ENCODE measurements at regions not wholly inside any gene's neighbourhood (a gene's known extent, or its start where the extent isn't known, plus 50 kb on each side); places are given as distances from the start of the nearest gene placed in this dataset.
"Not testable (repeated sequence)": the region's sequence is repeated elsewhere in the genome, so short reads cannot be mapped to it uniquely, and the experiment has no call there.

GRCh38 chr4:58871509-58871908 lies 1761.3 kb upstream of the IGFBP7 start:
- Mint-ChIP-seq H3K9me3 (no peaks in the 10 kb centered on the region), H3K4me1 (no peaks in the 10 kb centered on the region)

GRCh38 chr4:58849026-58849425 lies 1738.8 kb upstream of the IGFBP7 start:
- ATAC-seq (ENCODE audit: low read depth) (no peak), DNase-seq (ENCODE audit: low spot score in 2 of 2) (no peak)
- Mint-ChIP-seq H3K4me1 (no peaks in the 10 kb centered on the region), H3K27ac (no peak overlapping the region), H3K27me3 (no peaks in the 10 kb centered on the region), H3K9me3 (peaks cover 8% of the 10 kb centered on the region), H3K36me3 (no peaks in the 10 kb centered on the region), H3K4me3 (no peak overlapping the region)

More at GRCh38 chr4:58871509-58871908, 1761.3 kb upstream of the IGFBP7 start:
- ATAC-seq (ENCODE audit: low read depth) (no peak), DNase-seq (ENCODE audit: low spot score in 2 of 2) (no peak)
- H3K27me3 Mint-ChIP-seq, result no peaks in the 10 kb centered on the region
- H3K27ac Mint-ChIP-seq, result no peak overlapping the region
- H3K4me3 Mint-ChIP-seq, result no peak overlapping the region
- H3K36me3 Mint-ChIP-seq, result no peaks in the 10 kb centered on the region

DNA sequence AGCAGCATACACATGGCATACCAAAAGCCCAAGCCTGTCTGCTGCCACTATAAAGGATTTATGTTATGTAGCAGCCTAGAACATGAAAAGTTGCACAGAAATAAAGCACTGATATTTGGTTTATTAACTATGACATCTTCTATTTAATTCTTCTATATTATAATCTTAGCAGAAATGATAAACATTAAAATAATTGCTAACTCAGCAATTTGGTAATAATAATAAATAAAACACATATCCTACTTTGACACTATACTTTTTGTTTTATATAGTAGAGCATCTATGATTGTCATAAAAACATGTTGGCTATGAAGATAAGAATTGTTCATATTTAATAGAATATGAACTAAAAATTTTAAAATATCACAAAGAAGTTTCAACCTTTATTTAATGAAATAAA lies 1733.3 kb upstream of the IGFBP7 start:
- H3K36me3 Mint-ChIP-seq, result no peaks in the 10 kb centered on the region
- no peaks in the 10 kb centered on the region for H3K27me3 Mint-ChIP-seq
- H3K27ac Mint-ChIP-seq, result no peak overlapping the region
- peaks cover 2% of the 10 kb centered on the region for H3K9me3 Mint-ChIP-seq
- ATAC-seq (ENCODE audit: low read depth) (no peak), DNase-seq (ENCODE audit: low spot score in 2 of 2) (no peak)
- H3K4me1 Mint-ChIP-seq, result no peaks in the 10 kb centered on the region
- no peak overlapping the region for H3K4me3 Mint-ChIP-seq

- ATAC-seq (ENCODE audit: low read depth), result no peak
- H3K4me1 Mint-ChIP-seq, result no peaks in the 10 kb centered on the region
- peaks cover 13% of the 10 kb centered on the region for H3K9me3 Mint-ChIP-seq
- H3K4me3 Mint-ChIP-seq, result no peak overlapping the region
- no peak overlapping the region for H3K27ac Mint-ChIP-seq
- DNase-seq (ENCODE audit: low spot score in 2 of 2), result no peak
- H3K36me3 Mint-ChIP-seq, result no peaks in the 10 kb centered on the region
- no peaks in the 10 kb centered on the region for H3K27me3 Mint-ChIP-seq
These were observed 1722.9 kb upstream of the IGFBP7 start for GRCh38 chr4:58833126-58833525.

- Mint-ChIP-seq H3K27ac (no peak overlapping the region), H3K4me3 (no peak overlapping the region), H3K27me3 (no peaks in the 10 kb centered on the region), H3K9me3 (peaks cover 12% of the 10 kb centered on the region), H3K36me3 (no peaks in the 10 kb centered on the region), H3K4me1 (no peaks in the 10 kb centered on the region)
- DNase-seq (ENCODE audit: low spot score in 2 of 2), result no peak
- no peak for ATAC-seq (ENCODE audit: low read depth)
These were observed 1715.1 kb upstream of the IGFBP7 start for GRCh38 chr4:58825278-58825677.

- not testable (repeated sequence) for H3K36me3 Mint-ChIP-seq; H3K4me1 Mint-ChIP-seq; H3K27ac Mint-ChIP-seq; DNase-seq (ENCODE audit: low spot score in 2 of 2); H3K9me3 Mint-ChIP-seq; H3K4me3 Mint-ChIP-seq; H3K27me3 Mint-ChIP-seq; ATAC-seq (ENCODE audit: low read depth)
These were observed 1708.4 kb upstream of the IGFBP7 start for GRCh38 chr4:58818560-58818959.

GRCh38 chr4:58809948-58810347 lies 1699.8 kb upstream of the IGFBP7 start:
- H3K36me3 Mint-ChIP-seq, result no peaks in the 10 kb centered on the region
- no peaks in the 10 kb centered on the region for H3K27me3 Mint-ChIP-seq
- H3K9me3 Mint-ChIP-seq, result peaks cover 7% of the 10 kb centered on the region
- no peak overlapping the region for H3K27ac Mint-ChIP-seq
- ATAC-seq (ENCODE audit: low read depth) (no peak), DNase-seq (ENCODE audit: low spot score in 2 of 2) (no peak)
- no peak overlapping the region for H3K4me3 Mint-ChIP-seq
- no peaks in the 10 kb centered on the region for H3K4me1 Mint-ChIP-seq

- Mint-ChIP-seq H3K36me3 (no peaks in the 10 kb centered on the region), H3K27ac (no peak overlapping the region), H3K4me1 (no peaks in the 10 kb centered on the region), H3K27me3 (no peaks in the 10 kb centered on the region), H3K9me3 (peaks cover 7% of the 10 kb centered on the region), H3K4me3 (no peak overlapping the region)
- ATAC-seq (ENCODE audit: low read depth) (no peak), DNase-seq (ENCODE audit: low spot score in 2 of 2) (no peak)
These were observed 1699.2 kb upstream of the IGFBP7 start for GRCh38 chr4:58809366-58809765.

DNA sequence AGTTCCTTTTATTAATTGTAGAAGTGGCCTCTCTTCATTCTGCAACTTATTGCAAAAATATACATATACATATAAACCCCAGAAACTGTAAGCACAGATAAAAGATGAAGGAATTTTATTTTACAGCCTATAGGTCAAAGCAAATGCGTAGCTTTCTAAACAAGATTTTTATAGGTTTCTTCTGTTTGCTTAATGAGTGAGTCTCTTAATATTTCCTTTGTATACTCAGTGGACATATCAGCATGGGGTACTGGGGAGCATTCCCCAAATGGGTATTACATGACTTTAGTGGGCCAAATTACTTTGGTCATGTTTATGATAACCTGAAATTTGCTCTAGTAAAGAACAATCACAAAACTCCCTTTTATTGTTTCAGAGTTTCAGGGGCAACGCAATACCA lies 1698.6 kb upstream of the IGFBP7 start:
- no peaks in the 10 kb centered on the region for H3K27me3 Mint-ChIP-seq
- peaks cover 7% of the 10 kb centered on the region for H3K9me3 Mint-ChIP-seq
- H3K4me3 Mint-ChIP-seq, result no peak overlapping the region
- H3K4me1 Mint-ChIP-seq, result no peaks in the 10 kb centered on the region
- DNase-seq (ENCODE audit: low spot score in 2 of 2) (no peak), ATAC-seq (ENCODE audit: low read depth) (no peak)
- no peaks in the 10 kb centered on the region for H3K36me3 Mint-ChIP-seq
- H3K27ac Mint-ChIP-seq, result no peak overlapping the region

DNA sequence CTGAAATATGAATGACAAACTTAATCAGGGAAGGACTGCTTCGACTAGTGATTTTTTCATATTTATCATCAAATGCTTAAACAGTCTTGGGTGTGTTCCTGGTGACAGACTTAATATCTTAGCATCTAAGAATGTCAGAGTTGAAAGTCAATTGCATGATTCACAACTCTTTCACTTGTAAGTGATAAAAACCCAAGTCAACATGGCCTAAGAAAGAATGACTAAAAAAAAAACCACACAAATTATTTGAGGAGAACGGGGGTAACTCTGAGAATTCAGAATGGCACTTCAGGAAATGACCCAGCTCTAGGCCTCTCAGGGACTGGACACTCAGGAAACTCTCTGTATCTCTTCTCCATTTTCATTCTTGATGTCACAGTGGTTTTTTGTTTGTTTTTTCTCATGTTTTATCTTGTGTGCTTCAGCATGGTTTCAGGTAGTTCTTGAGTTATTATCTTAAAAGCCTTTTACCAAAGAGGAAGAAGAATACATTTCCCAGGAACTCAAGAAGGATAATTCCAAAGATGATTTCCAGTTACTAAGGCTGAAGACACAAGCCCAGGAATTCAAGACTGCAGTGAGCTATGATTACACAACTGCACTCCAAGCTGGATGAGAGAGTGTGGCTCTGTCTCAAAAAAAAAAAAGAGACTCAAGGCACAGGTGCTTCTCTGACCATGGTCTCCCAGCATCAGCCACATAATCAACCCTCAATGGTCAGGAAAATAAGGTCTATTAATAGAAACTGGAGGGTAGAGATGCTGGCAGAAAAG lies 1697.8 kb upstream of the IGFBP7 start:
- no peak overlapping the region for H3K27ac Mint-ChIP-seq
- peaks cover 7% of the 10 kb centered on the region for H3K9me3 Mint-ChIP-seq
- ATAC-seq (ENCODE audit: low read depth) (no peak), DNase-seq (ENCODE audit: low spot score in 2 of 2) (no peak)
- H3K27me3 Mint-ChIP-seq, result no peaks in the 10 kb centered on the region
- H3K4me3 Mint-ChIP-seq, result no peak overlapping the region
- no peaks in the 10 kb centered on the region for H3K4me1 Mint-ChIP-seq
- H3K36me3 Mint-ChIP-seq, result no peaks in the 10 kb centered on the region

DNA sequence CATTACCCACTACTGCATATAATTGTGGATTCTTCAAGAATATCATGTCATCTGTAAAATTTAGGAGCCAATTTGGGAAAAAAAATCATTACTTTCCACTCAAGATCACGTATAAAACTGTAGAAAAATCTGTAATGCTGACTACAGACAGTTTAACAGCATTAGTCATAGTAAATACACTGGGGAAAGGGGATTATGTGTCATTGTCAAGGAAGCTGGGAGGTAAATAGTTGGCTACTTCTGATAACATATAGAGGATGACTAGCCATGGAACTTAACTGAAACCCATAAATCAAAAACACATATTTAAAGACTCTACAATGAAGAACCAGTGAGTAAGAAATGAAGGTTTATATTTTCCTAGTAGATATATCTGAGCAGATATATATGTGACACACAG lies 1666.4 kb upstream of the IGFBP7 start:
- Mint-ChIP-seq H3K4me3 (no peak overlapping the region), H3K27me3 (no peaks in the 10 kb centered on the region), H3K36me3 (no peaks in the 10 kb centered on the region), H3K4me1 (no peaks in the 10 kb centered on the region), H3K27ac (no peak overlapping the region), H3K9me3 (peaks cover 2% of the 10 kb centered on the region)
- ATAC-seq (ENCODE audit: low read depth) (no peak), DNase-seq (ENCODE audit: low spot score in 2 of 2) (no peak)

DNA sequence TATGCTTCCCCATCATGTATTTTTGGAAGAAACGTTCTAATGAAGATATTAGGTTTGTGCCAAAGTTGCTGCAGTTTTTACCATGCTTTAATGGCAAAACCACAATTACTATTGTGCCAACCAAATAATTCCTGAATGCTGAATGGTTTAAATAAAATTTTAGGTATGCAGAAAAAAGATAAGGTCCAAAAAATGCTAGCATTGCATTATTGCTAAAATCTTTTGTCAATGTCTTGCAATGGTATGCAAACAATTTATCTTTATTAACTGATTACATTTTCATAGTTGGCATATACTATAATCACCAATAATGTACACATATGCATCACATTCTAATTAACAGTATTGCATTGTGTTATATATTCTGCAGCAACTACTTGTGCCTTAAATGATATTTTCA lies 1657.4 kb upstream of the IGFBP7 start:
- H3K4me3 Mint-ChIP-seq, result no peak overlapping the region
- ATAC-seq (ENCODE audit: low read depth), result no peak
- H3K4me1 Mint-ChIP-seq, result no peaks in the 10 kb centered on the region
- peaks cover 3% of the 10 kb centered on the region for H3K9me3 Mint-ChIP-seq
- H3K27ac Mint-ChIP-seq, result no peak overlapping the region
- H3K36me3 Mint-ChIP-seq, result no peaks in the 10 kb centered on the region
- DNase-seq (ENCODE audit: low spot score in 2 of 2), result no peak
- H3K27me3 Mint-ChIP-seq, result no peaks in the 10 kb centered on the region

DNA sequence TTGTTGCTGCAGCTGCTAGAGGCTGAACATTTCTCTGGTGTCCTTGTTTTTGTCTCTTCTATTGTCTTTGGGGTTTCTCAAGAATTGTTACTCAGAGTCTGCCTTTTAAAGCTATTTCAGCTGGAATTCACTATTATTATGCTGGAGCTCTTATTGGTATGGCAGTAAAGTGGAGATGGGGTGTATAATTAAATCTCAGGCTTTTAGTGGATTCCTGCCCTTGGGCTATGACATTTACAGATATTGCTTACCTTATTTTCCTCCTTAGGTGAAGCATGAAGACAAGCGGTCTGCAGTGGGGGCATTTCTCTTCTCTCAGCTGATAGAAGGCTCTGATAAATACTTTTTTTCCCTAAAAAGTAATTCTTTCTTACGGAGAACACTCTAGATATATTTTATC lies 1656.6 kb upstream of the IGFBP7 start:
- DNase-seq (ENCODE audit: low spot score in 2 of 2), result no peak
- no peaks in the 10 kb centered on the region for H3K4me1 Mint-ChIP-seq
- no peak for ATAC-seq (ENCODE audit: low read depth)
- peaks cover 2% of the 10 kb centered on the region for H3K9me3 Mint-ChIP-seq
- H3K4me3 Mint-ChIP-seq, result no peak overlapping the region
- no peak overlapping the region for H3K27ac Mint-ChIP-seq
- no peaks in the 10 kb centered on the region for H3K27me3 Mint-ChIP-seq
- H3K36me3 Mint-ChIP-seq, result no peaks in the 10 kb centered on the region

- DNase-seq (ENCODE audit: low spot score in 2 of 2) (no peak), ATAC-seq (ENCODE audit: low read depth) (no peak)
- Mint-ChIP-seq H3K36me3 (no peaks in the 10 kb centered on the region), H3K9me3 (peaks cover 3% of the 10 kb centered on the region), H3K27ac (no peak overlapping the region), H3K27me3 (no peaks in the 10 kb centered on the region), H3K4me3 (no peak overlapping the region), H3K4me1 (no peaks in the 10 kb centered on the region)
These were observed 1651.4 kb upstream of the IGFBP7 start for GRCh38 chr4:58761563-58761962.

- Mint-ChIP-seq H3K4me1 (no peaks in the 10 kb centered on the region), H3K27ac (no peak overlapping the region)
- ATAC-seq (ENCODE audit: low read depth), result no peak
These were observed 1650.6 kb upstream of the IGFBP7 start for GRCh38 chr4:58760737-58761136.

More at GRCh38 chr4:58760737-58761136, 1650.6 kb upstream of the IGFBP7 start:
- DNase-seq (ENCODE audit: low spot score in 2 of 2), result no peak
- Mint-ChIP-seq H3K9me3 (peaks cover 3% of the 10 kb centered on the region), H3K27me3 (no peaks in the 10 kb centered on the region), H3K36me3 (no peaks in the 10 kb centered on the region), H3K4me3 (no peak overlapping the region)

Data from memory B cell (primary cell).